Kidney glomerular epithelial cell (primary cell): ENCODE measurements at regions not wholly inside any gene's neighbourhood (a gene's known extent, or its start where the extent isn't known, plus 50 kb on each side); places are given as distances from the start of the nearest gene placed in this dataset.

Experiments used
- DNase-seq: peaks from one replicate; lab custom pipeline; 2025; lab: John Stamatoyannopoulos, UW

- no peak for DNase-seq
Observed at GRCh38 chr3:164572436-164572835, 505.9 kb downstream of the SI start.

GRCh38 chr3:164550857-164551256 lies 527.4 kb downstream of the SI start:
- DNase-seq: no peak

DNA sequence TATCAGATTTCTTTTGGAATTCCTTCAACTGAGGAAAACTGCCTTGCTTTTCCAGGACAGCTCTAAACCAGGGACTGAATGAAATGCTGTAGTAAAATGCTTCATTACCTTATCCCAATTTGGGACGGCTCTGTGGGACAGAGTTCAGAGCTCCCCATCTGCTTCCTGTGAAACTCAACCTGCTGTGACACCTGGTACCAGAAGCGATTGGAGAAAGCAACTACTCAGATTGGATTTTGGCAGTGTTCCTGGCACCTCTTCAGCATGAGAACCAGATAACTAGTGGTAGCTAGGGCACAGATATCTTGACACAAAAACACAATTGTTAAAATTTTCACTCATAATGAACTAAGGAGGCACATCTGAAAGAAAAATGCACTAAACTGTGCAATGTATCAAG lies 539.1 kb downstream of the SI start:
- no peak for DNase-seq

DNA sequence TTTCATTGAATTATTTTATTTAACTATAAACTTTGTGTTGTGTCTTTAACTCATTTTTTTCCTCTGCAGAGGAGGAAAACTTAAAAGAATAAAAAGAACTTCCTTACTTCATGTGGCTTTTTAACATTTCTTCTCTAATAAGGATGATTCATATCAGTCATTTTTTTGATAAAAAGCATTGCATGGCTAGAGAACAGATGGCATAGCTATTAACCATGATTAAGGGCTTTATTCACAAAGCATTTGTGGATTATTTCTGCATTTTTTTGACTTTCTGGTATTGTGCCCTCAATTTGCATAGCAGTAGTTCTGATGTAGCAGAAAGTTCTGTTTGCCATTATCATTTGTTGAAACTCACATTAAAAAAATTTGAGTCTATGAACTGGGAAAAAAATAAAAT lies 540.8 kb downstream of the SI start:
- DNase-seq: no peak

DNA sequence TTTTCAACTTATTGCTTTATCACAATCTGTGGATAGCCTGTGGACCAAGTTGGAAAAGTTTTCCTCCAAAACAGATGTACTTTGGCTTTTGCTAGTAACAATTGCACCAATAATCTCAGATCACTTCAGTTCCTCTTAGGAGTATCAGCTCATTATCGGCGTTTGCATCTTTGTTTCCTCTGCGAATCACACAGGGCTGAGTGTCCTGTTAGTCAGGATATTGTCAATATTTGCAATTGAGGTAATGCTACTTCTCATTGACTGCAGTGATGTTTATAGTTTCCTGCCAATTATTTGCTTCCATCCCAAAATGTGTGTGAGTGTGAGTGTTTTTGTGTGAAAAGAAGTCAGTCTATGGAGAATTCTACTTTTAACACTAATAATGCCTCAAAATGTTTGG lies 545.0 kb downstream of the SI start:
- no peak for DNase-seq

GRCh38 chr3:164526250-164526649 lies 552.0 kb downstream of the SI start:
- no peak for DNase-seq

GRCh38 chr3:164524201-164524600 lies 554.1 kb downstream of the SI start:
- DNase-seq: no peak

- no peak for DNase-seq
Observed at GRCh38 chr3:164522073-164522763, 556.1 kb downstream of the SI start.

- DNase-seq: no peak
Observed at GRCh38 chr3:164521644-164522043, 556.7 kb downstream of the SI start.

DNA sequence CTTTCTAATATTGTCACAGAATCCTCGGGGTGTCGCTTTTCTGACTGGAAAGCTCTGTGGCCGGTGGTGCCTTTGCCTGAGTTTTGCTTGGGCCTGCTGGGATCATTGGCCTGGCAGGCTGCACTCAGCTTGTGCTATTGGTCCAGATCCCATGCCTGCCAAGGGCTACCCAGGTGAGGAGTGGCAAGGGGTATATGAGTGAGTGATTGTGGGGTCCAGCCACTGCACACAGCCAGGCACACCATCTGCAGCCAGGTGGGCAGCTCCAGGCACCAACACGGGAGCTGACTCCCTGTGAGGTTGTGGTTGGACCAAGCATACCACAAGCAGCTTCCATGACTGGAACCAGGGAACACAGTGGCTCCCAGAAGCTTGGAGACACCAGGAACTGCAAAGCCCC lies 557.2 kb downstream of the SI start:
- no peak for DNase-seq

GRCh38 chr3:164515256-164515655 lies 563.0 kb downstream of the SI start:
- DNase-seq: no peak

DNA sequence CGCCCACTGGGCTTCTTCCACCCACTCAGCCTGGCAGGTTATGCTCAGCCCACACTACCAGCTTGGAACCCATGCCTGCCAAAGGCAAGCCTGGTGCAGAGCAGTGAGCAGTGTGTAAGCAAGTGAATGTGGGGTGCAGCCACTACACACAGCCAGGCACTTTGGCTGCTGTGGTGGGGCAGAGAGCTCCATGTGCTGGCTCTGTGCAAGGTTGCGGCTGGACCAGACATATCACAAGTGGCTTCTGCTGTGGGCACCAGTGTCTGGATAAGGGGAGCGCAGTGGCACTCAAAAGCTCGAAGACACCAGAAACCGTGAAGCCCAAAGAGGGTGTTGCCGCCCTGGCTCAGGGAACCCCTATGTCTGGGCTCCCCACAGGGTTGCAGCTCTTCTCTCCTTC lies 563.7 kb downstream of the SI start:
- DNase-seq: no peak

- no peak for DNase-seq
Observed at GRCh38 chr3:164507886-164508285, 570.4 kb downstream of the SI start.

DNA sequence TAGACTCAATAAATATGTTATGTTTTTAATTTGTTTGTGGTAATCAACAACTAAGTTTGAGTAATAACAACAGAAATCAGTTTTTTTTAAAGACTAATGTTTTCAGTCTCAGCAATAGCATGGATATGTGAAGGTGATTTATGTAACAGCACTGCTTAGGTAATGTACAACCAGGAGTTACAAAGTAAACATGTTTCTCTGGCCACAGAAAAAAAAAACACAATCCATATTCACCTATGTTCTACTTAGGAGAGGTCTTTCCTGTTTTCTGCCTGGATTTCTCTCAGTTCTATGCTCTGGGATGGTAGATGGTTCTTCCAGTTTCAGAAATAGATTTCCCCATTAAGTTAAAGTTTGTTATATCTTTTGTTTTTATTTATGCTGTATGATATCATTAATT lies 579.4 kb downstream of the SI start:
- DNase-seq: no peak

GRCh38 chr3:164488893-164489292 lies 589.4 kb downstream of the SI start:
- DNase-seq: no peak

- DNase-seq: peak; percentile 31
Observed at GRCh38 chr3:164486150-164486549, 592.1 kb downstream of the SI start.

GRCh38 chr3:164479978-164480377 lies 598.3 kb downstream of the SI start:
- no peak for DNase-seq

DNA sequence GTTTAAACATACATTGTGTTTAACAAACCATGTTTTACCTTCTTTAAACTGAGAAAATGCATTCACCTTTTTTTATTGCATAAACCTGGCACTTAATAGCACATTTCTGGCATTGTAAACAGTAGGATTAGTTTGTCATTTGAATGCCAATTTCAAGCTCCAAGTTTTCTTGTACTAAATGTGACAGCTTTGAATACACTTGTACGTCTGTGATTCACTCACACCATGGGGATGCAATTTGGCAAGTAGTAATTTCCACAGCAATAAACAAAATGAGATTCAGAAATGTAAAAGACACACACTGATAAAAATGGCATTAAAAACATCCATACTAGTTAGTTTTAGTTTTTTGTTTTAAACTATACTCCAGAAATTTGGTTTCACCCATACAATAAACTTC lies 598.9 kb downstream of the SI start:
- no peak for DNase-seq

- DNase-seq: no peak
Observed at GRCh38 chr3:164478323-164478722, 600.0 kb downstream of the SI start.

- DNase-seq: no peak
Observed at GRCh38 chr3:164477403-164477802, 600.9 kb downstream of the SI start.

DNA sequence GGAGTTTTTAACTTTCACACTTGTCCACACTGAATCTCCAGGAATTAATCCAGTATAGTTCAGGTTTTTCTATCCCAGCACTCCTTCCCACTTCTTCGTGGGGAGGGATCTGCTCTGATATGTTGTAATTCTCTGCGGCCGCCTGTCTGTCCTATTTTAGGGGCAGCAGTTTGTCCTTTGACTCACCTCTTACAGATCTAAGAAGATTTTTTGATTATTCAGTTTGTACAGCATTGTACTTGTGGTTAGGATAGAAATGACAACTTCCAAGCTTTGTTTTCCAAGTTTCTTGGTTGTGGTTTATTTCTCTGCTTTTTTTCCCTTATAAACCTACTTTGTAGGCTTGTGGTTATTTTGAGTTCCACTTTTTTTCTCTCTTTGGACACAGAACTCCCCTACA lies 601.7 kb downstream of the SI start:
- DNase-seq: no peak

- no peak for DNase-seq
Observed at GRCh38 chr3:164470471-164470870, 607.8 kb downstream of the SI start.

DNA sequence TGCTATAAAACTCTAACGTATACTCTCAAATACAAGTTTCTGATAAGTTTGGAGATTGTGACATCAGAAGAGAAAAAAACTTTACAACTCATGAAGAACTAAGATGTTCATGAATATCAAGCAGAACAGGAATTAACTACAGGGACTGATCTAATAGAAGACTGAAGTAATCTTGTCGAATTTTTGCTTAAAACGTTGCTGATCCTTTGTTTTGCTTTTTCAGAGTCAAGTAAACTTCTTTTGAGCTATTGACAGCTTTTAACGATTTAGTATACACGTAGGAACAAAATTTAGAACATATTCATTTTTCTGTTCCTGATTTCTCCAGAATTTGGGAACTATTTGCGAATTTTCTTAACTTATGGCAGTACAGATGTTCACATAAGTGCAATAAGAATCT lies 610.2 kb downstream of the SI start:
- DNase-seq: no peak

DNA sequence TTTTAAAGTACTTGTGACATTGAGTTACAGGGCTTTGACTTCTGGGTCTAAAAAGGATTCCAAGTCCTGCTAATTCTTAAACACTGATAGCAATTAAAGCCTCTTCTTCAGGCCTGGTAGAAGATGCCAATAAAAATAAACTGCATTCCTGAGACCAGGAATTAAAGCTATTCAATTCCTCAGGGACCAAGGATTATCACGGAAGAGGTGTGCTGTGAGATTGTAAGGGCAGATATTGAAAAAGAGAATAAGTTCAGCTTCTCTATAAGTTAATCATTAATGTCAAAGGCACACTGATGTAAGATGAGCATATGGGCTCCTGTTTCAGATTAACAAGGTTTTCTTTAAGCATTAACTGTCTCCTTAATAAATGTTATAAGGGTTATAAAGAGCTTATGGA lies 611.3 kb downstream of the SI start:
- peak; percentile 49 for DNase-seq

- peak; percentile 37 for DNase-seq
Observed at GRCh38 chr3:164465172-164465571, 613.1 kb downstream of the SI start.
